ENCODE measurements at regions not wholly inside any gene's neighbourhood (a gene's known extent, or its start where the extent isn't known, plus 50 kb on each side); places are given as distances from the start of the nearest gene placed in this dataset.

- intact Hi-C loops (cut with DNase I): no loop called here
- ATAC-seq (ENCODE audit: poor library complexity): no peak
- DNase-seq: no peak
These were observed 808.0 kb upstream of the CCDC179 start for GRCh38 chr11:23668324-23668723.

- DNase-seq (no peak), ATAC-seq (ENCODE audit: poor library complexity) (no peak)
- intact Hi-C loops (cut with DNase I): no loop called here
These were observed 813.1 kb upstream of the CCDC179 start for GRCh38 chr11:23673366-23673765.

- intact Hi-C loops (cut with DNase I): no loop called here
- DNase-seq: no peak
- no peak for ATAC-seq (ENCODE audit: poor library complexity)
These were observed 814.6 kb upstream of the CCDC179 start for GRCh38 chr11:23674866-23675265.

- ATAC-seq (ENCODE audit: poor library complexity) (no peak), DNase-seq (no peak)
- intact Hi-C loops (cut with DNase I): no loop called here
These were observed 817.8 kb upstream of the LUZP2 start for GRCh38 chr11:23679041-23679440.

GRCh38 chr11:23679981-23680380 lies 816.9 kb upstream of the LUZP2 start:
- DNase-seq: no peak
- no peak for ATAC-seq (ENCODE audit: poor library complexity)
- intact Hi-C loops (cut with DNase I): no loop called here

GRCh38 chr11:23680488-23681230 lies 816.2 kb upstream of the LUZP2 start:
- intact Hi-C loops (cut with DNase I): no loop called here
- DNase-seq (no peak), ATAC-seq (ENCODE audit: poor library complexity) (no peak)

GRCh38 chr11:23684701-23685100 lies 812.2 kb upstream of the LUZP2 start:
- no peak for ATAC-seq (ENCODE audit: poor library complexity)
- intact Hi-C loops (cut with DNase I): no loop called here
- DNase-seq: no peak

- no peak for DNase-seq
- intact Hi-C loops (cut with DNase I): no loop called here
These were observed 808.9 kb upstream of the LUZP2 start for GRCh38 chr11:23687991-23688390.

GRCh38 chr11:23688411-23688810 lies 808.4 kb upstream of the LUZP2 start:
- intact Hi-C loops (cut with DNase I): no loop called here
- no peak for ATAC-seq (ENCODE audit: poor library complexity)

More at GRCh38 chr11:23687991-23688390, 808.9 kb upstream of the LUZP2 start:
- ATAC-seq (ENCODE audit: poor library complexity): no peak

GRCh38 chr11:23688835-23689234 lies 808.0 kb upstream of the LUZP2 start:
- DNase-seq: no peak
- no peak for ATAC-seq (ENCODE audit: poor library complexity)
- intact Hi-C loops (cut with DNase I): no loop called here

More at GRCh38 chr11:23688411-23688810, 808.4 kb upstream of the LUZP2 start:
- DNase-seq: no peak

GRCh38 chr11:23696688-23697415 lies 800.0 kb upstream of the LUZP2 start:
- intact Hi-C loops (cut with DNase I): no loop called here
- DNase-seq: no peak
- ATAC-seq (ENCODE audit: poor library complexity): no peak

- intact Hi-C loops (cut with DNase I): no loop called here
- ATAC-seq (ENCODE audit: poor library complexity): no peak
These were observed 792.7 kb upstream of the LUZP2 start for GRCh38 chr11:23704183-23704582.

GRCh38 chr11:23711981-23712380 lies 784.9 kb upstream of the LUZP2 start:
- intact Hi-C loops (cut with DNase I): no loop called here
- ATAC-seq (ENCODE audit: poor library complexity): no peak
- no peak for DNase-seq

More at GRCh38 chr11:23704183-23704582, 792.7 kb upstream of the LUZP2 start:
- DNase-seq: no peak

- DNase-seq (no peak), ATAC-seq (ENCODE audit: poor library complexity) (no peak)
- intact Hi-C loops (cut with DNase I): no loop called here
These were observed 777.8 kb upstream of the LUZP2 start for GRCh38 chr11:23719016-23719415.

- intact Hi-C loops (cut with DNase I): no loop called here
- DNase-seq: no peak
- no peak for ATAC-seq (ENCODE audit: poor library complexity)
These were observed 773.0 kb upstream of the LUZP2 start for GRCh38 chr11:23723861-23724260.

GRCh38 chr11:23725752-23726151 lies 771.1 kb upstream of the LUZP2 start:
- ATAC-seq (ENCODE audit: poor library complexity): no peak
- intact Hi-C loops (cut with DNase I): no loop called here
- no peak for DNase-seq

- intact Hi-C loops (cut with DNase I): no loop called here
- ATAC-seq (ENCODE audit: poor library complexity): no peak
- DNase-seq: no peak
These were observed 769.5 kb upstream of the LUZP2 start for GRCh38 chr11:23727387-23727786.

- DNase-seq: no peak
- ATAC-seq (ENCODE audit: poor library complexity): no peak
- intact Hi-C loops (cut with DNase I): no loop called here
These were observed 769.1 kb upstream of the LUZP2 start for GRCh38 chr11:23727794-23728193.

- DNase-seq (no peak), ATAC-seq (ENCODE audit: poor library complexity) (no peak)
- intact Hi-C loops (cut with DNase I): no loop called here
These were observed 767.8 kb upstream of the LUZP2 start for GRCh38 chr11:23729088-23729487.

GRCh38 chr11:23730307-23730998 lies 766.4 kb upstream of the LUZP2 start:
- intact Hi-C loops (cut with DNase I): no loop called here
- DNase-seq: no peak
- ATAC-seq (ENCODE audit: poor library complexity): no peak

Data from Right ventricle myocardium superior (tissue), 1 donor.